ENCODE measurements at regions not wholly inside any gene's neighbourhood (a gene's known extent, or its start where the extent isn't known, plus 50 kb on each side); places are given as distances from the start of the nearest gene placed in this dataset.

DNA sequence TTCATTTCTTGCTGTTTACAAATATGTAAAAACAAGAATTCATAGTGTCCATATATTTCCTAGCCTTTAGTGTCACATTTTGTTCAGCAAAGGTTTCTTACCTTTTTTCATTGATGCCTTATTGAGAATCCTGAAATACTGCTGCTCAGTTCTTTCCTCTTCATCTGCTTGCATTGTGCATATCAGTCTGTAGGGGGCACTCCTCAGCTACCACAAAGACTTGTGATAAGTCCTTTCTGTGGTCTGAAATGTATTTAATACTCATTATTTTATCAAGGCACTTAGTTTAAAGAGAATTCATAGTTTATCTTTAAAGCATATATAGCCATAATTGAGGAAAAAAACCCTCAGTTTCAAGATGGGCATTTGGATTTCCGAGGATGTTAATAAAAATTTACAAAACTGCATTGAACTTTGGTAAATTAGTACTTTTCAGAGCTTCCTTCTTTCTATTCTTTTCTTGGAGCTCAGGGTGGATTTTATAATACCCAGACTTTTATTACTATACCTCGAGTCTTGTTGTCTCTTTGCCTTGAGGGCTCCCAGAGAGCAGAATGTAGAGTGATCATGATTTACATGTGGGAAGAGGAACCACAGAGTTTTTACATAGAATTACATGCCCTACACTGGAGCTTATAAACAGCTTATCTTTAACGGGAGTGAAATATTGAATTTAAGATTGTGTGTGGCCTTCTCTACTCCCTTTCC is 570.1 kb downstream of the PLCL1 start:
- TF ChIP-seq, protein P1, sequence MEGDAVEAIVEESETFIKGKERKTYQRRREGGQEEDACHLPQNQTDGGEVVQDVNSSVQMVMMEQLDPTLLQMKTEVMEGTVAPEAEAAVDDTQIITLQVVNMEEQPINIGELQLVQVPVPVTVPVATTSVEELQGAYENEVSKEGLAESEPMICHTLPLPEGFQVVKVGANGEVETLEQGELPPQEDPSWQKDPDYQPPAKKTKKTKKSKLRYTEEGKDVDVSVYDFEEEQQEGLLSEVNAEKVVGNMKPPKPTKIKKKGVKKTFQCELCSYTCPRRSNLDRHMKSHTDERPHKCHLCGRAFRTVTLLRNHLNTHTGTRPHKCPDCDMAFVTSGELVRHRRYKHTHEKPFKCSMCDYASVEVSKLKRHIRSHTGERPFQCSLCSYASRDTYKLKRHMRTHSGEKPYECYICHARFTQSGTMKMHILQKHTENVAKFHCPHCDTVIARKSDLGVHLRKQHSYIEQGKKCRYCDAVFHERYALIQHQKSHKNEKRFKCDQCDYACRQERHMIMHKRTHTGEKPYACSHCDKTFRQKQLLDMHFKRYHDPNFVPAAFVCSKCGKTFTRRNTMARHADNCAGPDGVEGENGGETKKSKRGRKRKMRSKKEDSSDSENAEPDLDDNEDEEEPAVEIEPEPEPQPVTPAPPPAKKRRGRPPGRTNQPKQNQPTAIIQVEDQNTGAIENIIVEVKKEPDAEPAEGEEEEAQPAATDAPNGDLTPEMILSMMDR (IDR thresholded peaks at IDR 0.05), result peak in 3 of 6 experiments; percentile 14 to 46 (median 16)
- no peak for TF ChIP-seq POLR2A (IDR thresholded peaks at IDR 0.05)

All from thyroid gland (tissue), 4 donors.